HG03095 (cell line): ENCODE measurements at regions not wholly inside any gene's neighbourhood (a gene's known extent, or its start where the extent isn't known, plus 50 kb on each side); places are given as distances from the start of the nearest gene placed in this dataset.
"Not testable (repeated sequence)": the region's sequence is repeated elsewhere in the genome, so short reads cannot be mapped to it uniquely, and the experiment has no call there.

Source experiments
- ATAC-seq: cut with Tn5 transposase; IDR thresholded peaks from one replicate; pipeline ENCODE4 v1.9.1; 2021; ENCODE audit warnings: moderate library complexity; ENCODE audit not compliant: unreplicated experiment

DNA sequence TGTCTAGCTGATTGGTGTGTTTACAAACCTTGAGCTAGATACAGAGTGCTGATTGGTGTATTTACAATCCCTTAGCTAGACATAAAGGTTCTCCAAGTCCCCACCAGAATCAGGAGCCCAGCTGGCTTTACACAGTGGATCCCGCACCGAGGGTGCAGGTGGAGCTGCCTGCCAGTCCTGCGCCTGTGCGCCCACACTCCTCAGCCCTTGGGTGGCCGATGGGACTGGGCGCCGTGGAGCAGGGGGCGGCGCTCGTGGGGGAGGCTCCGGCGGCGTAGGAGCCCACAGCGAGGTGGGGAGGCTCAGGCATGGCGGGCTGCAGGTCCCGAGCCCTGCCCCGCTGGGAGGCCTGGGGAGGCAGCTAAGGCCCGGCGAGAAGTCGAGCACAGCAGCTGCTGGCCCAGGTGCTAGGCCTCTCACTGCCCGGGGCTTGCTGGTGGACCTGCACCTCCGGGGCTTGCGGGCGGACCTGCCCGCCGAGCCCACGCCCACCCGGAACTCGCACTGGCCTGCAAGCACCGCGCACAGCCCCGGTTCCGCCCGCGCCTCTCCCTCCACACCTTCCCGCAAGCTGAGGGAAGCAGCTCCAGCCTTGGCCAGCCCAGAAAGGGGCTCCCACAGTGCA, 51.0 kb upstream of the CDYL start:
- not testable (repeated sequence) for ATAC-seq

DNA sequence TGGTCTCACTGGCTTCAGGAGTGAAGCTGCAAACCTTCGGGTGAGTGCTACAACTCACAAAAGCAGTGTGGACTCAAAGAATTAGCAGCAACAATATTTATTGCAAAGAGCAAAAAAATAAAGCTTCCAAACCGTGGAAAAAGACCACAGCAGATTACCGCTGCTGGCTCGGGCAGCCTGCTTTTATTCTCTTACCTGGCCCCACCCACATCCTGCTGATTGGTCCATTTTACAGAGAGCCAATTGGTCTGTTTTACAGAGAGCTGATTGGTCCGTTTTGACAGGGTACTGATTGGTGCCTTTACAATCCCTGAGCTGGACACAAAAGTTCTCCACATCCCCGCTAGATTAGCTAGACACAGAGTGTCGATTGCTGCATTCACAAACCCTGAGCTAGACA, 51.5 kb upstream of the CDYL start:
- ATAC-seq, result not testable (repeated sequence)

DNA sequence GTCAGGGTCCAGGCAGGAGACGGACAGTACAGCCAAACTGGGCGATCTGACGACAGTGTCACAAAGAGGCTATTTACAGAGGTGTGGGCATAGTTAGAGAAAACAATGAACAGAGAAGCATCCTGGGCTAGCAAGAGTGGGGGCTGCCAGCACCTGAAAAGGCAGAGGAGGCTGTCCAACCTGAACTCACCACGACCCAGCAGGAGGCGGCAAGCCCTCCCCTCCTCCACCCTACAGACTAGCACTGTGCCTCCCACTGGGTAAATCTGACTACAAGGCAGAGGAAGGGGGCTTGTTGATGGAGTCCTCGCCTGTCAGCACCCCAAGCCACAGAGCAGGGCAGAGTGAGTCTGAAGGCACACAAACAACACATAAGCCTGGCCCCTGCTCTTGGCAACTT, 52.8 kb upstream of the CDYL start:
- no peak for ATAC-seq

DNA sequence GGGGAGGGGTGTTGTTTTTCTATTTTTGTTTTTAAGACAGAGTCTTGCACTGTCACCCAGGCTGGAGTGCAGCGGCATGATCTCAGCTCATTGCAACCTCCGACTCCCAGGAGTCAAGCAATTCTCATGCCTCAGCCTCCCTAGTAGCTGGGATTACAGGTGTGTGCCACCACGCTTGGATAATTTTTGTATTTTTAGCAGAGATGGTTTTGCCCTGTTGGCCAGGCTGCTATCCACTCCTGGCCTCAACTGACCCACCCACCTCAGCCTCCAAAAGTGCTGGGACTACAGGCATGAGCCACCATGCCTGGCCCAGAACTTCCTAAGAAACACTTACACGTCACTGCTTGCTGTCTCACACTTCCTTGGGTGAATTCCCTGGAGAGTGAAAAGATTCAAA, 54.8 kb upstream of the CDYL start:
- not testable (repeated sequence) for ATAC-seq

DNA sequence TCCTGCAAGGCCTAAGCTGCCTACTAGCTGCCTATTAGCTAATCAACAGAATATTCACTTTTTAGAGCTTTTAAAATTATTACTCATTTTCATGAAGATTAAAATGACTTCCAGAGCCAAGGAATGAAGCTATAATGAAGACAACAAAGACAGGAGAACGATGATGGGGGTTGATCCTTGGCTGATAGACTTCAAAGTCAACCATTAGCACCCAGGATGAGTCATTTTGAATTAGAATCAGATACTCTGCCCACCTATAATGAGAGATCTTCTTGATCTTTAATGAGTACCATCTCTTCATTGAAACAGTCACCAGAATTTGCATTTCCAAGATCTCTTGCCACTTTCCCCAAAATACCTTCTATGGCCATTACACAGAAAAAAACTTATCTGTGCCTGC, 56.7 kb upstream of the CDYL start:
- no peak for ATAC-seq

DNA sequence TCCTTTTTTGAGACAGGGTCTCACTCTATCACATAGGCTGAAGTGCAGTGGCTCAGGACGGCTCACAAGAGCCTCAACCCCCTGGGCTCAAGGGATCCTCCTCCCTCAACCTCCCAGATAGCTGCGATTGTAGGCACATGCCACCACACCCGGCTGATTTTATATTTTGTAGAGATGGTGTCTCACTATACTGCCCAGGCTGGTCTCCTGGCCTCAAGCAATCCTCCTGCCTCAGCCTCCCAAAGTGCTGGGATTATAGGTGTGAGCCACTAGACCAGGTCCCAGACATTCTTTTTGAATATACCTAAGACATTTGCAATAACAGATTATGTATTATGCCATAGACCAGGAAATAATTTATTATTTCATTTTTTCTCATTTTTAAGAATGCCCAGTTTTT, 58.3 kb upstream of the CDYL start:
- no peak for ATAC-seq

DNA sequence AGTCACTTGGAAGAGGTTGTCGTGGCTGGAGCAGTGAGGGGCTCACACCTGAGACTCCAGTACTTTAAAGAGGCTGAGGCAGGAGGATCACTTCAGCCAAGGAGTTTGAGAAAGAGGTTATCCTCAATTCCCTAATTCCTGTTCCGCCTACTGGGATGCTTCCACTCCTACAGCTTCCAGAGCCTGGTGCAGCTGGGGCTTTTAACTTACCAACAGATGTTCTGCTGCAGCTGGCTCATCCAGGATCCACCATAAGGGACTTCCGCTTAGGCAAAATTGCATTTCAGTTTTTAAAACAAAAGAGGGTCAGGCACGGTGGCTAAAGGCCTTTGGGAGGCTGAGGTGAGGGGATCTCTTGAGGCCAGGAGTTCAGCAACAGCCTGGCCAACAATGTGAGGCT, 59.1 kb upstream of the CDYL start:
- no peak for ATAC-seq

DNA sequence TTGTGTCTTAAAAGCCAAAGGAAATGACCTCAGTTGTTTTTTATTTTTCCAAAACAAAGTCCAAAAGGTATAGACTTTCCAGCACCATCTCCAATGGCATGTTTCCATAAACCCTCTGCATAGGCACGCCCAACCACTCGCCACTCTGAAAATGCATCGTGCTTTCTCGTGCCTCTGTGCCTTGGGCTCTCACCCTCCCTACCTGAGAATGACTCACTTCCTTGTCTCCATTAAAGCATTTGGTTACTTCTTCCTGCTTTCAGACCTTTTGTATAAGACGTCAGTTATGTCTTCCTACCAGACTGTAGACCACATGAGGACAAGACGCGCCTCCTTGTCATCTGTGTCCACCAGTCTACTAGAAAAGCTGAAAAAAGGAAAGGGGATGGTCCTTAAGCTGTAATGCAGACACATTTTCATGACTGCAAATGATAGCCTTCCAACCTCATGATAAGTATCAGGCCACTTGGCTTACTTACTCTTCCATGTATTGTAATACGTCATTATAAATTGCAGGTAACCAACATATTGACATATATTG, 61.2 kb upstream of the CDYL start:
- ATAC-seq, result no peak

DNA sequence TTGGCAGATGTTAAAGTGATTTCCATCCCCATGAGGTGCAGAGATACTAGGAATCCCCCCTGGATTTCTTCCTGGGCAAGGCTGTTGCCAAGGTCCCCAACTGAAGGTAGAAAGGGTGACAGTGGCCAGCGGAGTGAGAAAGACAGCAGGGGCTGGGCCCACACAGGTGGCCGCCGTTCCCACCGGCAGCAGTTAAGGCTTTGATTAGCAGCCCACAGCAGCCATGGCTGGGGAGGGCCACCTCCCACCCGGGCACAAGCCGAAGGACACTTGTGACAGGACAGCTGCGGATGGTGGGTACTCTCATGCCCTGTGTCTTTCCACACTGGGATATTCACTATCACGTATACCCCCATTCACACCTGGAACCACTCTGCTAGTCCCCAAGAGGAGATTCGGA, 63.9 kb upstream of the CDYL start:
- no peak for ATAC-seq

DNA sequence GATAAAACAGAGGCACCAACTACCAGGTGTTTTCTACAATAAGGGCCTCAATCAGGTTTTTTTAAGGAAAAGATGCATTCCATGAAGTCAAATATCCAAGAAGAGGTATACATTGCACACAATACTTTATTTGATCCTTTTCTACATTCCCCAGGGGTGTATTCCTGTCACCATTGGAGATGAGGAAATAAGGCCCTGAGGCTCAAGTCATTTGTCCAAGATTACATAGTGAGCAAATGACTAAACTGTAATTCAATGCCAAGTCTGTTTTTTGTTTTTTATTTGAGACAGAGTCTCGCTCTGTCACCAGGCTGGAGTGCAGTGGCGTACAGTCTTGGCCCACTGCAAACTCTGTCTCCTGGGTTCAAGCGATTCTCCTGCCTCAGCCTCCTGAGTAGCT, 69.2 kb upstream of the CDYL start:
- no peak for ATAC-seq

DNA sequence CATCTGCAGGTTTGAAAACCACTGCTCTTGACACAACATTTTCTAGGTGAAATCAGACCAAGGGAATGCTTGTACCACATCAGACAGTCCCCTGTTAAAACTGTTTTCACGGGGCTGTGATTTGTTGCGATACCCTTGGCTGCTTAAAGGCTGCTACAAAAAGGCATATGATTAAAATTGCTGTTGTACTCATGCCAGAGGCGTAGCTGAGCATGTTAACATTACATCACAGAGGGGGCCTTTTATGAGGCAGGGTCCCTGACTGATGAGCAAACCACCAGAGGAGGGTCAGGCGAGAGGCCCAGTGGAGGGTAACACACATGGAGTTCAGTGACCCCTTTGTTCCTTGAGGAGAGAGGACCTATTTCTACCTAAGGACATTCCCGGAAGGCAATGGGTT, 70.4 kb upstream of the CDYL start:
- ATAC-seq, result no peak

DNA sequence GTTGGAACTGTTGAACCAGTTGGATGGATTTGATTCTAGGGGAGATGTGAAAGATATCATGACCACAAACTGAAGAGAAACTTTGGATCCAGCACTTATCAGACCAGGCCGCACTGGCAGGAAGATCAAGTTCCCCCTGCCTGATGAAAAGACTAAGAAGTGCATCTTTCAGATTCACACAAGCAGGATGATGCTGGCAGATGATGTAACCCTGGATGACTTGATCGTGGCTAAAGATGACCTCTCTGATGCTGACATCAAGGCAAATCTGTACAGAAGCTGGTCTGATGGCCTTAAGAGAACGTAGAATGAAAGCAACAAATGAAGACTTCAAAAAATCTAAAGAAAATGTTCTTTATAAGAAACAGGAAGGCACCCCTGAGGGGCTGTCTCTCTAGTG, 72.8 kb upstream of the CDYL start:
- ATAC-seq, result no peak

DNA sequence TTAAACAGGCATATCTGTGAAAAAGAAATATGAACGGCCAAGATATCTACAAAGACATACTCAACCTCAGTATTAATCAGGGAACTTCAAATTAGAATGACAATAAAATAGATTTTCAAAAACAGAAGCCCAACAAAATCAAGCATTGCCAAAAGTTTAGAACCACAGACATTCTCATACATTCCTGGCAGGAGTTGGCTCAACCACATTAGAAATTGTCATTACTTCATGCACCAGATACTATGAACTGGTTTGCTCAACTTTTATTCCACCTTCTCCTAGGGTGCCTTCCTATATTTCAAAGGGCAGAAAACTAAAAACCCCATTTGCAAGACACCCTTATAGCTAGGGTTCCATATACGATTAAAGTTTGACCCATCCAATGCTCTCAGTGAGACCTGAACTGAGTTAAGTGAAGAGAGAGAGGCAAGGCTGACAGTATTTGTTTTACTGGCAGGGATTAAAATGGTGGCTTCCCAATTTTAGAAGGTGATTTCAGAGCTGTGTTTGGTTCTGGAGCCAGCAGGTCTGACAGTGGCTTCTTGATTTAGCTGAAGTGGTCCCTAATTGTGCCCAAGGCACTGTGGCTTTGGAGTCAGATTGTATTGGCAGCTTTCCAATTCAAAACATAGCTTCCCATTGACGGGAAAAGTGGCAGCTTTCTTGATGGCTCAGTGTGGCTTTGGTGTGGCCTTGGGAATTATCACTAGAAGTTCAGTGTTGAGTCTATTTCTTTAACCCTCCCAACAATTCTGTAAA, 77.1 kb upstream of the CDYL start:
- ATAC-seq, result no peak

DNA sequence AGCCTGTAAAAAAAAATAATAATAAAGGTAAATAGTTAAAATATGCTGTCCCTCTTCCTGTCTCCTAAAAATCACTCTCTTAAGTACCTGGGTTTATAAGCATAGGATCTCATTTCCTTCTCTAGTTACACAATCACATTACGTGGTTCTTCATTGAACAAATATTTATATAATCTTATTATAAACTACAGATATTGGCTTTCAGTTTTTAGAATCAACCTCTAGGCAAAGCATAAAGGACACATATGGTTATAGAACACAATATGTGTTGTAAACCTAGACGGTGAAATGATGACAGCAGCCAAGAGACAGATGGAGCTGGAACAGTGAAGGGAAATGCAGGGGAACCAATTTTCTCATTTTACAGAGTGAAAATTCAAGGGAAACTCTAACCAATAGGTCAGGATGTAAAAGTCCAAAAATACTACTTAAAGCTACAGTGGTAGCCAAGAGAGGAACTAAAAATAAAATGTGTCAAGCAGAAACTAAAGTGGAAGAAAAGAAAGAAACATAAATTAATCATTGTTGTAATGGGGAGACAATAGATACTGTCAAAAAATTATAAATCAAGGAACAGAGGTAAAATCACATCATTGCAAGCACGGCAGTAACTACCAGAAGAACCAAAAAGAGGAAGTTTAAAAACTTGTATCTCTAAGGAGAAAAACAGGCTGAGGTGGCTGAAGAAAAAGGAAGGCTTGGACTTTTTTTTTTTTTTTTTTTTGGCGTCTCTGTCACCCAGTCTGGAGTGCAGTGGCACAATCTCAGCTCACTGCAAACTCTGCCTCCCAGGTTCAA, 82.8 kb upstream of the CDYL start:
- no peak for ATAC-seq

DNA sequence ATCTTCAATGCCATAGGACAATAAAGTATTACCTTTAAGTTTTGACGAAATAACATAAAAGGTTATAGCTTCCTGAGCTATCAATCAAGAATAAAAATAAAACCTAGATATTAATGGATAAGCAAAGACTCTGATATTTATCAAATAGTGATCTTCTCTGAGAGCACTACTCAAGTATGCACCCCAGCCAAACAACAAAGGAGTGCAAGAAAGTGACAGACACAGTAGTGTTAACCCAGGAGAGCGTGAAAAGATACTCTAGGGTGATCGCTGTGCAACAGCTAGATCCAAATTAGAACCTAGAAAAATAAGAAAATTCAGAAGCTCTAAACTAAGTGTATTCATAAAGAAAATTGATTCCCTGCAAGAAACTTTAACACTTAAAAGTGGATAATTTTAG, 83.5 kb upstream of the CDYL start:
- ATAC-seq, result no peak

DNA sequence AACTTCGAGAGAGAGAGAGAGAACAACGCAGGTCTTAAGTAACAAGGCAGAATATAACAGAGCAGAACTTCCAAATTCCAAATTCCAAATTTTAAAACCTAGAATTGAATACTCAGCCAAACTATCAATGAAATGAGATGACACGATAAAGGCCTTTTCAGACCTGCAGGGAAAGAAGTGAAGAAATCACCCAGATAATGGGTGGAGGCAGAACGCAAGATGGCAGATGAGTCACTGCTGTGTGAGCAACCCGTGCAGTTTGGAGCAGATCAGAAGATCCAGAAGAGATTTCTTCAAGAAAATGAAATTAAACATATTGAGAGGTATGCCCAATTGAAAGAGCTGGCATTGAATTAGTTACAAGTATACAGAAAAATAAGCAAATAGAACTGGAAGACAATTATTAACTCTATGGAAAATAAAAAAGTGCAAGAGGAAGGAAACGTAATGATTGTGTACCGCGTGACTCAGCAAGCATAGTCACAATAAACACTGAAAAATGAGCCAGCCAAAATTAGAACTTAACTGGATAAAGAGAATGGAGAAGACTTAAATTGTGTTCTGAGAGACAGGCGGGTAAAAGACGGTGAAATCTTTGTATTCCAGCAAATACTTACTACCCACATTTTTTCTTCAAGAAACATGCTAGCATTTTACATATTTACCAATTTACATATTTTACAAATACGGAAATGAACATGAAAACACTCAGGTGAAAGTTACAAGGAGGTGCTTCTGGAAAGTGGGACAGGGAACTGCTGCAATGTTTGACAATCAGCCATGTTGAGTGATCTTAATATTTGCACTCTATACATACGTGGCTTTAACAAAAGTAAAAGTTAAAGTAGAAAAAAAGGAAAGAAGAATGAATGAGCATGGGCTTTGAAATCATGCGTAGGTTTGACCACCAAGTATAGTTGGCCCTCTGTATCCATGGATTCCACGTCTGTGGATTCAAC, 87.9 kb upstream of the CDYL start:
- no peak for ATAC-seq

DNA sequence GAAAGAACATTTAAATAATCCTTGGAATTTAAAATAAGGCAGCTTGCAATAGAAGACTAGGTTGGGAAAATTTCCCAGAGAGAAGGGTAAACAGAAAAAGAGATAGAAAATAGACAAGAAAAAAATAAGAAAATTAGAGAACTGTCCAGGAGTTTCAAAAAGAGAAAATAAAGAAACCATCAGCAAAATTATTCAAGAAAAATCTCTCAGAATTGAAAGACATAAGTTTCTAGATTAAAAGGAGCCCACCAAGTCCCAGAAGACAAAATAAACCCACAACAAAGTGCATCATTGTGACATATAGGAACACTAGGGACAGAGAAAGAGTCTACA, 88.6 kb upstream of the CDYL start:
- no peak for ATAC-seq

DNA sequence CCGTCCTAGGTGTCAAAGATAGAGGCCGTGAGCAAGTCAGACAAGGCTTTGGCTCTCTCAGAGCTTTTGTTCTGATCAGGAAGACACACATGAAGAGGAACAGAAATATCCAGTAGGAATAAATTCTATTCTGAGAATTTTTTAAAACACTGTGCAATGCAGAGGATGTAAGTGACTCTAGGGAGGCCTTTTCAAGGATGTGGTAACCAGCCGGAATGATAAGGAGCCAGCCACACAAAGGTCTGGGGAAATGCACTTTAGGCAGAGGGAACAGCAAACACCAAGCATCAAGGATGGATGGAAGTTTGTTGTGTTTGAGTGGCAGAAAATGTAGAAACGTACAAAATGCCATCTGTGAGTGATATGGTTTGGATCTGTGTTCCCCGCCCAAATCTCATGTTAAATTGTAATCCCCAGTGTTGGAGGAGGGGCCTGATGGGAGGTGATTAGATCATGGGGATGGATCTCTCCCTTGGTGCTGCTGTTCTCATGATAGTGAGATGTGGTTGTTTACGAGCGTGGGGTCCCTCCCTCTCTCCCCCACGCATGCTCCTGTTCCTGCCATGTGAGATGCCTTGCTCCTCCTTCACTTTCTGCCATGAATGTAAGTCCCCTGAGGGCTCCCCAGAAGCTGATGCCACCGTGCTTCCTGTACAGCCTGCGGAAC, 93.6 kb upstream of the CDYL start:
- ATAC-seq, result no peak

DNA sequence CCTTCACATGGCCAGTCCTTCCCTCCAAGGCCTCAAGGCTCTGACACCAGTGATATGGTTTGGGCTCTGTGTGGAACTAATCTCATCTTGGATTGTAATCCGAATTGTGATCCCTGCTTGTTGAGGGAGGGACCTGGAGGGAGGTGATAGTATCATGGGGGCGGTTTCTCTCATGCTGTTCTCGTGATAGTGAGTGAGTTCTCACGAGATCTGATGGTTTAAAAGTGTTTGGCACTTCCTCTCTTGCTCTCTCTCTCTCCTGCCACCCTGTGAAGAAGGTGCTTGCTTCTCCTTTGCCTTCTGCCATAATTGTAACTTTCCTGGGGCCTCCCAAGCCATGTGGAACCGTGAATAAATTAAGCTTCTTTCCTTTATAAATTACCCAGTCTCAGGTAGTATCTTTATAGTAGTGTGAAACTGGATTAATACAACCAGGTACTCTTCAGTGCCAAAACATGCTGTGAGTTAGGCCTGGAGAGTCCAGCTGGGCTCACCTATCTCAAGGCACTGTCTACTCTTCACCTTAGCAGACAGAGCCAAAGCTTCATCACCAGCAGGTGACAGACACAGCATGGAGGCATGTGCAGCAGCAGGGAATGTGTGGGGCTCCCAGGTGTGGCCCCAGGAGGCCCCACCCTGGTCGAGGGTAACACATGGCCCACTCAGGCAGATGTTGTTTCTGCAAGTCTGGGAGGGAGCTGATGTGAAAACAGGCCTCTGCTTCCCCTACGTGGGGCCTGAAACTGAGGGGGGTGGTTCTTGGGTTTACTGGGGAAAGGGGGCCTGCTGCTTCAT, 97.5 kb upstream of the CDYL start:
- no peak for ATAC-seq

DNA sequence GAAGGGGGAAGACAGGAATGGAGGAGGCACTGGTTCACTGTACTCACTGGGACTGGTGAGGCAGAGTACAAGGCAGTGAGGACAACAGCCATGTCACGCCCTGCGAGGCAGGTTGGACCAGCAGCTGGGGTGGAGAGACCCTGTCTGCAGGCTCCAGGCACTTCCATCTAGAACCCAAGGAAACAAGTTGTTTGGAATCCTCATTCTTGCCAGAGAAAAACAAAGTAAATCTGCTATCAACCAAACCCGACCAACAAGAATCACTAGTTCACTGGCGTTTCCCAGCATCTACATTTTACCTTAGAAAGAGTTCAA, 98.5 kb upstream of the CDYL start:
- no peak for ATAC-seq
